ENCODE measurements at regions not wholly inside any gene's neighbourhood (a gene's known extent, or its start where the extent isn't known, plus 50 kb on each side); places are given as distances from the start of the nearest gene placed in this dataset.

DNA sequence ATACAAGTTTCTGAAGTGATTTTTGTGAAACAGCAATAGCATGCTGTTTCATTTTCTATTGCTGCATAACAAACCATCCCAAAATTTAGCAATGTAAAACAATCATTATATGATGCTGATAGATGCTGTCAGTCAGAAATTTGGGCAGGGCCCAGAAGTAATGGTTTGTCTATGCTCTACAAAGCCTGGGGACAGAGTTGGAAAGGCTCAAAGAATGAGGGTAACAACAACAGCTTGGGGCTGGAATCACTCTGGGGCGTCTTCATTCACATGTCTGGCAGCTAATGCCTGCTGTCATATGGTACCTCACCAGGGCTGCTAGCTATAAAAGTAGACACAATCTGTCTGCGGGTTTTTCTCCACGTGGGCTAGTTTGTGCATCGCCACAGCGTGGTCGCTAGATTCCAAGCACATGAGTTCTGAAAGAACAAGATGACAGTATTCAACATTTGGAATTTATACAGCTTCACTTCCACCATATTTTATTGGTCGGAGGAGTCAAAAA lies 176.5 kb downstream of the BMP4 start:
- H2AK5ac ChIP-seq (ENCODE audit: insufficient read length, low read length): no peak overlapping the region
- no peaks in the 10 kb centered on the region for H3K4me1 ChIP-seq (ENCODE audit: insufficient read depth, low read length)
- H3K79me1 ChIP-seq (ENCODE audit: insufficient read depth, low read depth, low read length, poor library complexity, severe bottlenecking): no peaks in the 10 kb centered on the region
- H3K27me3 ChIP-seq (ENCODE audit: insufficient read depth, low read length): no peaks in the 10 kb centered on the region
- no peaks in the 10 kb centered on the region for H3K23me2 ChIP-seq (ENCODE audit: insufficient read length, low read depth, low read length, poor library complexity, severe bottlenecking)
- no CpG with 5 or more reads among the region's 7 CpGs for WGBS (ENCODE audit: extremely low coverage, insufficient read length, low lambda C conversion rate)
- no peak overlapping the region for H4K8ac ChIP-seq (replicated peaks; ENCODE audit: insufficient read length, low read depth, low read length)
- no peak overlapping the region for H3K9ac ChIP-seq (ENCODE audit: extremely low read depth, insufficient read length, low read length)
- no peak overlapping the region for H4K5ac ChIP-seq (ENCODE audit: insufficient read length, low read depth, low read length)
- H4K20me1 ChIP-seq (ENCODE audit: control insufficient read depth, insufficient read depth, insufficient read length): no peaks in the 10 kb centered on the region
- H2BK5ac ChIP-seq (ENCODE audit: insufficient read length, low read length): no peak overlapping the region
- H2BK12ac ChIP-seq (ENCODE audit: insufficient read length, low read depth, low read length): no peak overlapping the region
- no peak overlapping the region for H3K23ac ChIP-seq (ENCODE audit: insufficient read length, low read depth, low read length)
- Mint-ChIP-seq H3K27ac (no peak overlapping the region), H3K36me3 (ENCODE audit: insufficient read depth in 1 of 3, low read depth in 3 of 3) (peaks cover 0 to 12% (median 3%) of the 10 kb centered on the region in 3 experiments; a peak in 4 of 7 replicates), H3K27me3 (ENCODE audit: low read depth) (no peaks in the 10 kb centered on the region), H3K4me3 (no peak overlapping the region), H3K9me3 (peaks cover 11 to 12% of the 10 kb centered on the region in 2 experiments), H3K4me1 (no peaks in the 10 kb centered on the region)
- no peak overlapping the region for H3T11ph ChIP-seq (ENCODE audit: low read length)
- H3K18ac ChIP-seq (ENCODE audit: insufficient read length, low read depth, low read length): no peak overlapping the region
- no peaks in the 10 kb centered on the region for H3K9me3 ChIP-seq (ENCODE audit: control insufficient read depth, low read depth, low read length)
- no peak overlapping the region for H2BK120ac ChIP-seq (ENCODE audit: low read depth, low read length, poor library complexity, severe bottlenecking)
- no peak overlapping the region for H3K4me2 ChIP-seq (ENCODE audit: insufficient read depth, insufficient read length, low read length)
- no peak overlapping the region for H2BK15ac ChIP-seq (ENCODE audit: low read depth, low read length)
- DNase-seq: no peak
- H3K27ac ChIP-seq (ENCODE audit: insufficient read length, low read depth, low read length): no peak overlapping the region
- no peak overlapping the region for H3K14ac ChIP-seq (ENCODE audit: insufficient read depth, low read length)
- TF ChIP-seq, protein P1, sequence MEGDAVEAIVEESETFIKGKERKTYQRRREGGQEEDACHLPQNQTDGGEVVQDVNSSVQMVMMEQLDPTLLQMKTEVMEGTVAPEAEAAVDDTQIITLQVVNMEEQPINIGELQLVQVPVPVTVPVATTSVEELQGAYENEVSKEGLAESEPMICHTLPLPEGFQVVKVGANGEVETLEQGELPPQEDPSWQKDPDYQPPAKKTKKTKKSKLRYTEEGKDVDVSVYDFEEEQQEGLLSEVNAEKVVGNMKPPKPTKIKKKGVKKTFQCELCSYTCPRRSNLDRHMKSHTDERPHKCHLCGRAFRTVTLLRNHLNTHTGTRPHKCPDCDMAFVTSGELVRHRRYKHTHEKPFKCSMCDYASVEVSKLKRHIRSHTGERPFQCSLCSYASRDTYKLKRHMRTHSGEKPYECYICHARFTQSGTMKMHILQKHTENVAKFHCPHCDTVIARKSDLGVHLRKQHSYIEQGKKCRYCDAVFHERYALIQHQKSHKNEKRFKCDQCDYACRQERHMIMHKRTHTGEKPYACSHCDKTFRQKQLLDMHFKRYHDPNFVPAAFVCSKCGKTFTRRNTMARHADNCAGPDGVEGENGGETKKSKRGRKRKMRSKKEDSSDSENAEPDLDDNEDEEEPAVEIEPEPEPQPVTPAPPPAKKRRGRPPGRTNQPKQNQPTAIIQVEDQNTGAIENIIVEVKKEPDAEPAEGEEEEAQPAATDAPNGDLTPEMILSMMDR (conservative IDR thresholded peaks at IDR 0.05): no peak
- no peak overlapping the region for H3K4ac ChIP-seq (ENCODE audit: low read depth, low read length)
- no peak overlapping the region for H4K91ac ChIP-seq (ENCODE audit: insufficient read length, low read depth, low read length)
- no peak overlapping the region for H2BK20ac ChIP-seq (ENCODE audit: low read depth, low read length, poor library complexity, severe bottlenecking)
- H3K79me2 ChIP-seq (ENCODE audit: insufficient read depth, low read length): no peaks in the 10 kb centered on the region
- no peak overlapping the region for H3K56ac ChIP-seq (ENCODE audit: insufficient read length, low read depth, low read length)
- no peak overlapping the region for H2AFZ ChIP-seq (ENCODE audit: low read length)
